Fibroblast of gingiva (primary cell): ENCODE measurements at regions not wholly inside any gene's neighbourhood (a gene's known extent, or its start where the extent isn't known, plus 50 kb on each side); places are given as distances from the start of the nearest gene placed in this dataset.
A peak's percentile ranks its signal among the peaks of the same experiment; 100 is the strongest.
"Not testable (repeated sequence)": the region's sequence is repeated elsewhere in the genome, so short reads cannot be mapped to it uniquely, and the experiment has no call there.

Experiments
- DNase-seq: peaks from one replicate; pipeline ENCODE4 v3.0.0-alpha.2; 2011; ENCODE audit warnings: low read depth

DNA sequence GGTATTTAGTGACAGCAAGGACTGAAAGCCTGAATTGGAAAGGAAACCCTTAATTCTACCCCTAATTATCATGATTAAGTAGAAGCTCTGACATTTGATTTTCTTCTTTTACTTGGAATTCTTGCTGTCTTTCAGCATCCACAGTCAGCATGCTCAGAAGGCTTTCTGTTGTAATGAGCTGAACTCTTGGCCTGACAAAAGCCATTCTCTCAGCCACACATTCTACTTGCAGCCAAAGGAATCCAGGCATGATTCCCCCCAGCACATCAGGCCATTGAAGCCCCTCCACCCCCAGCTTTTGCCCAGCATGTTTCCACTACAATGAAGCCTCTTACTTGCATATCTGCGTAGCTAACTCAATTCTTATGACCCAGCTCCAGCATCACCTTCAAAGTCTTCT, 94.3 kb upstream of the FRMD4A start:
- DNase-seq = no peak

GRCh38 chr10:14423111-14423744, 92.5 kb upstream of the FRMD4A start:
- no peak for DNase-seq

- no peak for DNase-seq
Observed at GRCh38 chr10:14422431-14422830, 91.7 kb upstream of the FRMD4A start.

DNA sequence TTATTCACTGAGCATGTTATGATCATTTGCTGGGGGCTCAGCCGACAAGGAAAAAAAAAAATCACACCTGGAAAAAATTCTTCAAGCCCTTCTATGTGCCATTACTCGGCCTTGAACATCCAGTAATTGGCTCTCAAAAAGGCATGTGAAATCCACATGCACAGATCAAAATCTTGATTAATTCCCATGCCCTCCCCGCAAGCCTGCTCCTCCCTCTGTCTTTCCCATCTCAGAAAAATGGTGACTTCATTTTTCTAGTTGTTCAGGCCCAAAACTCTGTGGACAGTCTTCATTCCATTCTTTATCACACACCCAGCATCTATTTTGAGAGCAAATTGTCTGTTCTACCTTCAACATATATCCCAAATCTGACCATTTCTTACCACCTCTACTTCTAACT, 91.2 kb upstream of the FRMD4A start:
- no peak for DNase-seq

GRCh38 chr10:14417336-14417735, 86.6 kb upstream of the FRMD4A start:
- DNase-seq = not testable (repeated sequence)

DNA sequence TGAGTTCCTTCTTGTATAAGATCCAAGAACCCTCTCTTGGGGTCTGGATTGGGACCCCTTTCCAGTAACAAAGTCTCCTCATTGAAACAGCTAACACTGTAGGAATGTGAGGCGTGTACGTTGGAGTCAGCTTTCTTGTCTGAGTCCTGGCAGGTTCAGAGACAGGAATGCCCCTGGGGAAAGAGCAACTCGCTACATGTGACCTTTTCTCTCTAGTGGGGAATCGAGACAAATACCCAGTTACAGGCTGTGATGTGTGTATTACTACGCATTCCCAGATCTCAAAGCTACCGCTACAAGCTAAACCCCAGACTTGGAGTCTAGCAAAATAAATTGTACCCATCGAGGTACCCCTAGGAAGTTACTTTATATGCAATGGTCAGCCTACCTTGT, 85.6 kb upstream of the FRMD4A start:
- DNase-seq = no peak

GRCh38 chr10:14415676-14416307, 85.1 kb upstream of the FRMD4A start:
- DNase-seq = no peak

DNA sequence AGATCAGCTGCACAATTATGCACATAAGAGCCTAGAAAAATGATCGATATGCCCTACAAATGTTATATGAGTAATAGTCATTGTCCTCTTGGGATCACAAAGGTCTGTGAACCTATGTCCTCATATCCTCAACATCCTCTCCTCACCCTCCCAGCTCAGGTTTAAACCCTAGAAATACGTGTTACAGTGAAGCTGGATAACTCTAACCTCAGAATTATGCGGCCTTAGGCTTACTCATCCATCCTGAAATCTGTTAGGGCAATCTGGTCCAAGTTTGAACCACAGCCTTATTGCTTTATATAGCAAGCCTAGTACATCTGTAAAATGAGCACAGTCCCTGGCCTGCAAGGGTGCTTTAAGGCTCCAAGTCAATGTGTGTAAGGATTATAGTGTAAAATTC, 84.2 kb upstream of the FRMD4A start:
- peak; percentile 55 for DNase-seq

DNA sequence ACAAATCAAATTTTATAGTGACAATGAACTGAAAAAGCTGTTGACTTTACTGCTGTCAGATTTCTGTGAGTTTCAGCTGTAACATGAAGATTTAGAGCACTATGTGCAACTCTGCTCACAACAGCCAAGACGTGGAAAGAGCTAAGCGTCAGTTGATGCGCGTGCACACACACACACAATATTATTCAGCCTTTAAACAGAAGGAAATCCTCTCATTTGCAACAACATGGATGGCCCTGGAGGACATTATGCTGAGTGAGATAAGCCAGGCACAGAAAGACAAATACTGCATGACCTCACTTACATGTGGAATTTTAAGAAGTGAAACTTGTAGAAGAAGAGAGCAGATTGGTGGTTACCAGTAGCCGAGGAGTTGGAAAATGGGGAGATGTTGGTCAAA, 82.8 kb upstream of the FRMD4A start:
- DNase-seq = no peak

DNA sequence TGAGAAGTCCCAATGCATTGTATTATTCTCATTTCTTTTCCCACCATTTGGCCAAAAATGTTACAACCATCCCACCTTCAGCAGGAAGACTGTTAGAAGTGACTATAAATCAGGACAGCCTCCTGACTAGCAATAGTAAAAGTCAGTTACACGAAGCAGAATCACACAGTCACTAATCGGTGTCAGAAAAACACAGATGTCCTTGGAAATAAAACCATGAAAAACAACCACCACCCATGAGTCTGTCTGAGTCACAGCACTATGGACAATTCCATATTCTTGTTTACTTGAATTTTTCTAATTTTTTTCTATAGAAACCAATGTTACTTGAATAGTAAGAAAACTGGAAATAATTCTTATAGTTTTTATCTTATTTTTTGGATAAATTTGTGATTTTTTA, 81.9 kb upstream of the FRMD4A start:
- DNase-seq = no peak

GRCh38 chr10:14409856-14410458, 79.2 kb upstream of the FRMD4A start:
- no peak for DNase-seq

DNA sequence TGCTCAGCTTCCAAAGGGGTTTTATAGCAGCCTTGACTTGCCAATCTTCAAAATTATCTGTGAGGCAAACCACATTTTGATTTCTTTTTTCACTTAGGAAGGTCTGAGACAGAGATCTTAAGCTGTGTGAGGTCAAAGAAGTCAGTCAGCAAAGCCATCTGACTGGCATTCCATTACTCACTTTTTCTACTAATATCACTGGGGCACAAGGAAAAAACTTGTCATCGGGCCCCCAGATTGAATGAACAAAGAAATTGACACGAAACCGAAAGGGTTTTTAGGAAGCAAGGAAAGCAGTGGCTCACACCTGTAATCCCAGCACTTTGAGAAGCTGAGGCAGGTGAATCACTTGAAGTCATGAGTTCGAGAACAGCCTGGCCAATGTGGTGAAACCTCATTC, 78.5 kb upstream of the FRMD4A start:
- no peak for DNase-seq

DNA sequence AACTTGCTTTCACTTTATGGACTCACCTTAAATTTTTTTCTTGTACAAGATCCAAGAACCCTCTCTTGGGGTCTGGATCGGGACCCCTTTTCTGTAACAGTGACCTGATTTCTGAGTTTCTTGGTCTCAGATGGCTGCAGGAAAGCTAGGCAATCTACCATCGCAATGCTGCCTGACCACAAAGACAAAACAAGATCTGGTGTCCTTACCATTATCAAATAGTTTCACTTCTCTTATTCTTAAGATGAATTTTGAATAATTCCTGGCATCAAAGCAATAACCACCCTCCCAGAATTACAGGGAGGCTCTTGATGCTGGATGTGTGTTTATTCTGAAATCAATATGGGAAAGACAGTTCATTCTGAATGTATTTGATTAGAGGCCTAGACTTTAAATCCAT, 77.4 kb upstream of the FRMD4A start:
- DNase-seq = no peak

- no peak for DNase-seq
Observed at GRCh38 chr10:14407567-14407966, 76.8 kb upstream of the FRMD4A start.

GRCh38 chr10:14405076-14406065, 74.6 kb upstream of the FRMD4A start:
- DNase-seq = peak; percentile 93

GRCh38 chr10:14403881-14404623, 73.3 kb upstream of the FRMD4A start:
- DNase-seq = no peak

- no peak for DNase-seq
Observed at GRCh38 chr10:14403359-14403758, 72.6 kb upstream of the FRMD4A start.

GRCh38 chr10:14399641-14400040, 68.9 kb upstream of the FRMD4A start:
- no peak for DNase-seq

DNA sequence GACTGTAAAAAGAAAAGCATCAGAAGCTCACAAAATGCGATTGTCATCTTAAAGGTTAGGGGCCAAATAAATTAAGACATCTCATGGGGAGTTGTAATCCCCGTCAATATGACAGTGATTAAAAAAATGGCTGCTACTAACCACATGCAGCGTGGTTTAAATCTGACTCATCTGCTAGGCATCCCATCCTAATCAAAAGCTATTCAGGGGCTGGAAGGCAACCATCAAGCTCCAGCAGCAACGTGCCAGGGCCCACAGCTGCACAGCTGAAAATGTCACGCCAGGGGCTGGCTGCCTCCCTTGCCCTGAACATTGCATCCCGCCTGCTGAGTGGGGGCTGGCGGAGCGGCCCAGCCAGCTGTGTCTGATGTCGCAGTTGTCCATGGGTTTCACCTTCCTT, 66.3 kb upstream of the FRMD4A start:
- peak; percentile 99 for DNase-seq

GRCh38 chr10:14396411-14397048, 65.8 kb upstream of the FRMD4A start:
- DNase-seq = no peak

DNA sequence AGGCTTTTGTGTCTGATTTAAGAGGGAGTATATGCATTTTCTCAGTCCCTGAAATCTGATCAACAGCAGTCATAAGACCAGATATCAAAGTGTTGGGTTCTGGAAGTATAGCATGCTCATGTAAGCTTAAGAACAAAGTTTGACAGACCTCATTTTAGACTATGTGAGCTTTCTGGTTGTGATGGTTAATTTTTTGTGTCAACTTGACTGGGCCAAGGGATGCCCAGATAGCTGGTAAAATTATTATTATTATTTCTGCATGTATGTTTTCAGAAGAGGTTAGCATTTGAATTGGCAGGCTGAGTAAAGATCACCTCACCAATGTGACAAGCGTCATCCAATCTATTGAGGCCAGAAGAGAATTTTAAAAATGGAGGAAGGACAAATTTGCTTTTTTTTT, 63.5 kb upstream of the FRMD4A start:
- DNase-seq = no peak
